OCI-LY3 (cell line): ENCODE measurements at regions not wholly inside any gene's neighbourhood (a gene's known extent, or its start where the extent isn't known, plus 50 kb on each side); places are given as distances from the start of the nearest gene placed in this dataset.

Source experiments
- EZH2phosphoT487 ChIP-seq: fragments of 200-600 bp; shearing (Covaris generic); IDR thresholded peaks from 2 replicates; pipeline ENCODE4 v1.6.1; 2018; ENCODE audit warnings: antibody characterized with exemption, mixed run types, low read depth
- TF ChIP-seq, protein P1 (sequence below): fragments of 200-600, 300-600 bp; sonication (generic); IDR thresholded peaks from 2 replicates; pipeline ENCODE4 v1.5.1; 2014; ENCODE audit warnings: antibody characterized with exemption, low read length, low read depth

DNA sequence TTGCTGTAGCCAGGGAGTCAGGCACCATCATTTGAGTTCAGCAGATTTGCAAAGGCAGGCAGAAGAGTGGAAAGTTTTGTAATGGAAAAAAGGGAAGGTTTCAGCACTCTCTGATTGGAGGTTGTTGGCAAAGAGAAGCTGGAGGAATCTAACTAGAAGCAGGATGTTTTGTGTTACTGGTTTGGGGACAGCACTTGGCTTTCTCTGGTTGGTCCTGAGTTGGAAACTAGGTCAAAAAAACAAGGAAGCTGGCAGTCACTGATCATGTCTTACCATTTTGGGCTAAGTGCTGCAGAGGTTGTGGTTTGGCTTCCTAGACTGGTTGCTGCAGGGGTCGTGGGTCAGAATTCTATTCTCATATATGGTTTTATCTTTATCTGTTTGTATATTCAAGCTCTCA lies 189.8 kb downstream of the DRD1 start:
- no peak for TF ChIP-seq EZH2phosphoT487
- TF ChIP-seq, protein P1, sequence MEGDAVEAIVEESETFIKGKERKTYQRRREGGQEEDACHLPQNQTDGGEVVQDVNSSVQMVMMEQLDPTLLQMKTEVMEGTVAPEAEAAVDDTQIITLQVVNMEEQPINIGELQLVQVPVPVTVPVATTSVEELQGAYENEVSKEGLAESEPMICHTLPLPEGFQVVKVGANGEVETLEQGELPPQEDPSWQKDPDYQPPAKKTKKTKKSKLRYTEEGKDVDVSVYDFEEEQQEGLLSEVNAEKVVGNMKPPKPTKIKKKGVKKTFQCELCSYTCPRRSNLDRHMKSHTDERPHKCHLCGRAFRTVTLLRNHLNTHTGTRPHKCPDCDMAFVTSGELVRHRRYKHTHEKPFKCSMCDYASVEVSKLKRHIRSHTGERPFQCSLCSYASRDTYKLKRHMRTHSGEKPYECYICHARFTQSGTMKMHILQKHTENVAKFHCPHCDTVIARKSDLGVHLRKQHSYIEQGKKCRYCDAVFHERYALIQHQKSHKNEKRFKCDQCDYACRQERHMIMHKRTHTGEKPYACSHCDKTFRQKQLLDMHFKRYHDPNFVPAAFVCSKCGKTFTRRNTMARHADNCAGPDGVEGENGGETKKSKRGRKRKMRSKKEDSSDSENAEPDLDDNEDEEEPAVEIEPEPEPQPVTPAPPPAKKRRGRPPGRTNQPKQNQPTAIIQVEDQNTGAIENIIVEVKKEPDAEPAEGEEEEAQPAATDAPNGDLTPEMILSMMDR = no peak
